Uterus (tissue), 3 donors: ENCODE measurements at regions not wholly inside any gene's neighbourhood (a gene's known extent, or its start where the extent isn't known, plus 50 kb on each side); places are given as distances from the start of the nearest gene placed in this dataset.

Experiments
- DNase-seq, 2 donors: peaks; one replicate each; pipeline ENCODE4 v3.0.0-alpha.2; 2019 to 2020
- H3K27ac ChIP-seq, 2 donors: fragments of 200-600 bp; sonication (generic); 1 replicate in 1 of 2; 2 replicates in 1 of 2; pipeline ENCODE4 v1.5.1; 2016 to 2018
- H3K27me3 ChIP-seq, 2 donors: fragments of 200-600 bp; sonication (generic); one replicate each; pipeline ENCODE4 v1.5.1; 2018 to 2019; ENCODE audit warnings: control low read depth in 1 of 2
- H3K36me3 ChIP-seq, 2 donors: fragments of 200-600 bp; sonication (generic); one replicate each; pipeline ENCODE4 v1.5.1; 2019; ENCODE audit warnings: control low read depth in 1 of 2
- H3K4me1 ChIP-seq, 2 donors: fragments of 200-600 bp; sonication (generic); one replicate each; pipeline ENCODE4 v1.5.1; 2018 to 2019; ENCODE audit warnings: control low read depth in 1 of 2
- H3K4me3 ChIP-seq, 2 donors: fragments of 200-600 bp; sonication (generic); 1 replicate in 1 of 2; 2 replicates in 1 of 2; pipeline ENCODE4 v1.5.1; 2018 to 2019; ENCODE audit warnings: mild to moderate bottlenecking in 1 of 2
- H3K9me3 ChIP-seq, 2 donors: fragments of 200-600 bp; sonication (generic); one replicate each; pipeline ENCODE4 v1.5.1; 2019; ENCODE audit warnings: control low read depth in 1 of 2
- POLR2A ChIP-seq, 2 donors: fragments of 450-650 bp; IDR thresholded peaks; one replicate each; pipeline ENCODE4 v1.6.1; 2016; ENCODE audit warnings: antibody characterized with exemption in 2 of 2, mild to moderate bottlenecking in 1 of 2, moderate library complexity in 1 of 2
- intact Hi-C: fragments of 100-400 bp; cut with DNase I; formaldehyde crosslinking; loops from one replicate; pipeline ENCODE4 v1.15.1; 2023; ENCODE audit warnings: low total_unique reads
- TF ChIP-seq, protein P1 (sequence below), 4 experiments: fragments of 200-600 bp in 2 of 4; fragments of 450-650 bp in 2 of 4; sonication (generic) in 2 of 4; IDR thresholded peaks; one replicate each; pipeline ENCODE4 v1.5.1; 2016 to 2019; ENCODE audit warnings: antibody characterized with exemption in 4 of 4, mild to moderate bottlenecking in 2 of 4, moderate library complexity in 1 of 4
- donor health status: DM: yes; HTN: yes; CAD: no.

GRCh38 chr4:123083646-123084045, 161.2 kb upstream of the NUDT6 start:
- no peak for TF ChIP-seq POLR2A (IDR thresholded peaks at IDR 0.05)
- TF ChIP-seq, protein P1, sequence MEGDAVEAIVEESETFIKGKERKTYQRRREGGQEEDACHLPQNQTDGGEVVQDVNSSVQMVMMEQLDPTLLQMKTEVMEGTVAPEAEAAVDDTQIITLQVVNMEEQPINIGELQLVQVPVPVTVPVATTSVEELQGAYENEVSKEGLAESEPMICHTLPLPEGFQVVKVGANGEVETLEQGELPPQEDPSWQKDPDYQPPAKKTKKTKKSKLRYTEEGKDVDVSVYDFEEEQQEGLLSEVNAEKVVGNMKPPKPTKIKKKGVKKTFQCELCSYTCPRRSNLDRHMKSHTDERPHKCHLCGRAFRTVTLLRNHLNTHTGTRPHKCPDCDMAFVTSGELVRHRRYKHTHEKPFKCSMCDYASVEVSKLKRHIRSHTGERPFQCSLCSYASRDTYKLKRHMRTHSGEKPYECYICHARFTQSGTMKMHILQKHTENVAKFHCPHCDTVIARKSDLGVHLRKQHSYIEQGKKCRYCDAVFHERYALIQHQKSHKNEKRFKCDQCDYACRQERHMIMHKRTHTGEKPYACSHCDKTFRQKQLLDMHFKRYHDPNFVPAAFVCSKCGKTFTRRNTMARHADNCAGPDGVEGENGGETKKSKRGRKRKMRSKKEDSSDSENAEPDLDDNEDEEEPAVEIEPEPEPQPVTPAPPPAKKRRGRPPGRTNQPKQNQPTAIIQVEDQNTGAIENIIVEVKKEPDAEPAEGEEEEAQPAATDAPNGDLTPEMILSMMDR (IDR thresholded peaks at IDR 0.05), result no peak
- H3K27me3 ChIP-seq, result no peaks in the 10 kb centered on the region
- H3K27ac ChIP-seq, result no peak overlapping the region
- no peak for DNase-seq
- H3K9me3 ChIP-seq, result no peaks in the 10 kb centered on the region
- no peaks in the 10 kb centered on the region for H3K36me3 ChIP-seq
- intact Hi-C loops, result no loop called here
- no peaks in the 10 kb centered on the region for H3K4me1 ChIP-seq
- H3K4me3 ChIP-seq, result no peak overlapping the region

GRCh38 chr4:123088501-123088900, 166.1 kb upstream of the NUDT6 start:
- H3K4me1 ChIP-seq, result no peaks in the 10 kb centered on the region
- H3K27ac ChIP-seq, result no peak overlapping the region
- no peak for DNase-seq
- no peak overlapping the region for H3K4me3 ChIP-seq
- TF ChIP-seq, protein P1 (IDR thresholded peaks at IDR 0.05), result no peak
- TF ChIP-seq POLR2A (IDR thresholded peaks at IDR 0.05), result no peak
- no peaks in the 10 kb centered on the region for H3K9me3 ChIP-seq
- H3K27me3 ChIP-seq, result no peaks in the 10 kb centered on the region
- H3K36me3 ChIP-seq, result no peaks in the 10 kb centered on the region
- intact Hi-C loops, result no loop called here

DNA sequence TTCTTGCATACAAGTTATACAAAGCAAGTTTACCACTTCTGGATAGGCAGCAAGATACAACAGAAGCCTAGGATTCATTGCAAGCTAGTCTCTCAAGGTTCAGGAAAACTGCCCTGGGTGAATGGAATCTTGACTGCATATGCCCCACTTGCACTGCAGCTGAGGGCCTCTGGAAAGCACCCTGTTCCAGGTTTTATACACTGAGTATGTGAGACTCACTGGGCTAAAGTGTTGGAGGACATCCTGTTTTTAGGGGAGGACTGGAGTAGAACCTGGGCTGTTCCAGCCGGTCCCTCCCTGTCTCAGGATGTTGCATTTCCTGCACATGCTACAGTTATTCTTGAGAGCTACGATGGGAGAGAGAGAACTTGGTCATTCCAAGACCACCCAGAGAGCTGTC, 168.5 kb upstream of the NUDT6 start:
- no peak overlapping the region for H3K4me3 ChIP-seq
- H3K9me3 ChIP-seq, result no peaks in the 10 kb centered on the region
- H3K27me3 ChIP-seq, result no peaks in the 10 kb centered on the region
- no peak for DNase-seq
- TF ChIP-seq, protein P1 (IDR thresholded peaks at IDR 0.05), result no peak
- no peak for TF ChIP-seq POLR2A (IDR thresholded peaks at IDR 0.05)
- intact Hi-C loops, result no loop called here
- no peaks in the 10 kb centered on the region for H3K36me3 ChIP-seq
- H3K4me1 ChIP-seq, result no peaks in the 10 kb centered on the region
- no peak overlapping the region for H3K27ac ChIP-seq

GRCh38 chr4:123092586-123092985, 170.2 kb upstream of the NUDT6 start:
- Histone ChIP-seq H3K4me1 (no peaks in the 10 kb centered on the region), H3K4me3 (no peak overlapping the region), H3K36me3 (no peaks in the 10 kb centered on the region), H3K9me3 (no peaks in the 10 kb centered on the region), H3K27ac (no peak overlapping the region), H3K27me3 (no peaks in the 10 kb centered on the region)
- intact Hi-C loops, result no loop called here
- no peak for DNase-seq
- TF ChIP-seq, protein P1 (IDR thresholded peaks at IDR 0.05), result no peak
- no peak for TF ChIP-seq POLR2A (IDR thresholded peaks at IDR 0.05)

DNA sequence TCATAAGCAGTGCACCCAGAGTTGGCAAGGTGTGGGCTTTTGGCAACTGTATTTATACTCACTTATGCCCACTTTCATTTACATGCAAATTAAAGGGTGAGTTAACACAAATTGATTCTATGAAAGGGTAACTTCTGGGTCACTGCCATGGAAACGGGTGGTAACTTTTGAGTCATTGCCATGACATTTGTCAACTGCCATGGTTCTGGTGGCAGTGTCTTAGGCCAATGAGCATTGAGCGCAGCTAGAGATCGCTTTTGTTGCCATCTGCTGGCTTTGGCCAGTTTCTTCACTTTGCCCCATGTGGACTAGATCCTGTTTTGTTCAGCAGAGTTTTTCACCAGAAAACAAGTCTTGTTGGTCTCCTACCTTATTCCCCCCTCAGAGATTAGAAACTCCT, 170.8 kb upstream of the NUDT6 start:
- no peaks in the 10 kb centered on the region for H3K27me3 ChIP-seq
- intact Hi-C loops, result no loop called here
- H3K4me1 ChIP-seq, result no peaks in the 10 kb centered on the region
- H3K36me3 ChIP-seq, result no peaks in the 10 kb centered on the region
- TF ChIP-seq, protein P1 (IDR thresholded peaks at IDR 0.05), result no peak
- no peak for TF ChIP-seq POLR2A (IDR thresholded peaks at IDR 0.05)
- H3K27ac ChIP-seq, result no peak overlapping the region
- no peak overlapping the region for H3K4me3 ChIP-seq
- no peaks in the 10 kb centered on the region for H3K9me3 ChIP-seq
- no peak for DNase-seq
